ENCODE measurements at regions not wholly inside any gene's neighbourhood (a gene's known extent, or its start where the extent isn't known, plus 50 kb on each side); places are given as distances from the start of the nearest gene placed in this dataset.

DNA sequence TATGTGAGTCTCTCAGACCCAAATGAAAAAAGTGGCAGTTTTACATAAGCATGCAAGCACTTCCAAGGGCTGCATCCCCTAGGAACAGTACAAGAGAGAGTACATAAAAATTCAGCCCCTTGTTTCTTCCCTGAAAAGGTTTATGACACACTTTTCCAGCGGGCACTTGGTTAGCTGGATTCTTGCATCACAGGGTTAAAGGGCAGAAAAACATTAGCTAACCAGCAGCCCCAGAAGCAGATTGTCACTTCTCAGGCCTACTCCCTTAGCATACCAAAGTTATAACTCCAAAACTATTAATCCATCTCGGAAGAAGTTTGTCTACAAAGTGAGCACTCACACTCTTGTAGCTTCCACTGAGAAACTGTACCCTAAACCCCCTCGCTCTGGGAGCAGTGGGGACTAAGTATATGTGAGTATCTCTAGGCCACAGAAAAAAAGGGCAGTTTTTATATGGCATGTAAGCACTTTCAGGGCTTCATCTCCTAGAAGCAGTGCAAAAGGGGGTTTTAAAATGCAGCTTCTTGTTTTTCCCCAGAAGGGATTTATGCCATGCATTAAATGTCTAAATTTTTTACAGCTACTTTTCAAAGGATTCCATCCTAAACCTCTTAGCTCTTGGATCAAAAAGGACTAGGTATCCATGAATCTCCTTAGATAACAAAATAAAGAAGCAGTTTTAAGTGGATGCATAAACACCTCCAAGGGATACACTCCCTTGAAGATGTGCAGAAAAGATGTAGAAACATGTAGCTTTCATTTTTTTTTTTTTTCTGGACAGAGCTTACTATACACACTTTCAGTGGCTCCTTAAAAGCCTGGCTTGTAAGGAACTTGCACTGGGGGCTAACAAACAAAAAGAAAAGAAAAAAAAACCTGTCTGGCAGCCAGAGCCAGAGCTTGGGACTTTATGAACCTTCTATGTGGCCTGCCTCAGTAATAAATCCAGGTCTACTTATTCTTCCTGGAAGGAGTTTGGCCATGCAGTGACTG, 956.7 kb downstream of the CCSER2 start:
- TF ChIP-seq EP300 (IDR thresholded peaks at IDR 0.05): no peak
- TF ChIP-seq POLR2A (IDR thresholded peaks at IDR 0.05): no peak
- no peak for TF ChIP-seq POLR2AphosphoS5 (IDR thresholded peaks at IDR 0.05)
